ENCODE measurements at regions not wholly inside any gene's neighbourhood (a gene's known extent, or its start where the extent isn't known, plus 50 kb on each side); places are given as distances from the start of the nearest gene placed in this dataset.
"Not testable (repeated sequence)": the region's sequence is repeated elsewhere in the genome, so short reads cannot be mapped to it uniquely, and the experiment has no call there.

DNA sequence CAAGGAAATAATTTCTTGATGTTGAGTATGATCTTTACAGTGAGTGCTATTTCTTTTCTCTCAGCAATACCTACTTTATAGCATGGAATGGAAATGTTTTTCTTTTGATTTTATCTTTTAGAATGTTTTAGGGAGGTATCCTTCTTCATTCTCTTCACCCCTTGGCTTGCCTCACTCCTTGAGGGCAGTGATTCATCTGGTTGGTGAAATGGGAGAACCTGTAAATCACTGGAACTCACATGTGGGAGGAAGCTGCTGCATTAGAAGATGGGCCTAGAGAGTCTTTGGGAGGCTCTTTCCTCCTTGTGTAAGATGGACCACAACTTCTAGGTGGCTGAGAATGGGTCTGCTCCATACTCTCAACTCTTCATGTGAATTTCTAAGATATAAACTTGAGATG, 244.8 kb upstream of the SYNCRIP start:
- DNase-seq (ENCODE audit: low read depth in 2 of 3, low spot score in 2 of 3): no peak

DNA sequence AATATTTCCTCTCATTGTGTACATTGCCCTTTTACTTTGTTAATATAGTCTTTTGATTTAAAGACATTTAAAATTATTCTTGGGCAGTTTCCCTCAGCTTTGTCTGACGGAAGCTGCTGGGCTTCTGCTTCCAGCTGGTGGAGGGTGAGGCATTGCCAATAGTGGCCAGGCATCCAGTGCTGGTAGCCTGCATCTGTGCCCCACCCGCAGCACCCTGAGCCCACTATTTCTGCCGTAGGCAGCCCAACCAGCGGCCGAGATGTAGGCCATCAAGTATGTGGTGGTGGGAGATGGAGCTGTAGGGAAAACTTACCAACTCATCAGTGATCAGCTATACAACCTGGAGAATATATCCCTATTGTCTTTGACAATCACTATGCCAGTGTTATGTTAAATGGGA, 226.0 kb upstream of the SYNCRIP start:
- DNase-seq (ENCODE audit: low read depth in 2 of 3, low spot score in 2 of 3): no peak

DNA sequence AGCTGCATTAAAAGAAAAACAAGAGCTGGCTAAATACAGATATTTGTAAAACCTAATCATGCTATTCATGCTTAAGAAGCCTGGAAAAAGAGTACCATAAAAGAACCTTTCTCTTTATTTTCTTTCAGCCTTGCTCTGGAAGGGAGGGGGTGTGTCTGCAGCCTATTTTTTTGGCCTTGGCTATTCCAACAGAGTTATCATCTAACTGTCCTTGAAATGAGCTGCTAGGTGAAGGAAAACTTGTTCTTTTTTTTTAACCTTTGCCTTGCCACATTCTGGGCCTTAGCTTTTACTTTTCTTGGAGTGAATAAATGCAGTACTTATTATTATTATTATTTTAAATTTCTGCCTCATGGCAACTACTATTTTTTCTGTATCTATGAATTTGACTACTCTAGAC, 224.9 kb upstream of the SYNCRIP start:
- DNase-seq (ENCODE audit: low read depth in 2 of 3, low spot score in 2 of 3): no peak

DNA sequence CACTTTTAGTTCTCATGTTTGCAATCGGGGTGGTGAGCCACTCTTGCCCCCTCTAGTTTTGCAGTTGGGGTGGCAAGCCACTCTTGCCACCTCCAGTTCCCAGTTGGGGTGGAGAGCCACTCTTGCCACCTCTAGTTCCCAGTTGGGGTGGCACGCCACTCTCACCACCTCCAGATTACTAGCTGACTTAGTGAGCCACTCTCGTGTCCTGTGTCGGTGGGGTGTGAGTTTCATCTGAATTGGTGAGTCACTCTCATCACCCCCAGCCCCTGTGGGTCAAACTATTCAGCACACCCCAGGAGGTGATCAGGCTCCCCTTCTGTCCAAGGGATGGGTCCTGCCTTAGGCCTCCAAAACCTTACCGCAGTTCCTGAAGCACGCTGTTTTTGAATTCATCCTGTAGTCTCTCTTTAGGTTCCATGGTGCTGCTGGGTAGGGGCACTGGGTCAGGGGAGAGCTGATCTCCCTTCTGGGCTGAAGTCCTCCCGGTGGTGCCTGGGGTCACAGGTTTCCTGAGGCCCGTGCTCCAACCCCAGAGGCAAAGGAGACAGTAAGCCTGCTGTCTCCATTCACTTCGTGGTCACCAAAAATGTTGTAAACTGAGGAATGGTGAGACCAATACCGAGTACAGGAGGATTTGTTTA, 224.2 kb upstream of the SYNCRIP start:
- no peak for DNase-seq (ENCODE audit: low read depth in 2 of 3, low spot score in 2 of 3)

DNA sequence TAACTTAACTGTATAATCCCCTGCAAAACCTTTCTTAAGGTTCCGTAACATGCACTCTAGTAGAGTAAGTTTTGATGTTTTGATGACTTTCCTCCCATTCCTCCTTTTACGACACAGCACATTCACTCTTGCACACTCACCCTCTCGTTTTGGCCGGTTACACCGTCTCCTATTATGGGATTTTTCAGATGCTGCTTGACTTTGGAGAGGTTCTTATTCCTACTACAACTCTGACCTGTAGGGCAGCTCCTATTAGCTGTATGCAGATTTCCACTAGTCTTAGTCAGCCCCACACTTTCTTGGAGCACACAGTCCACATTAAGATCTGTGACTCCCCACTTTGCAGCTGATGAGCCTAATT, 223.7 kb upstream of the SYNCRIP start:
- DNase-seq (ENCODE audit: low read depth in 2 of 3, low spot score in 2 of 3): no peak

DNA sequence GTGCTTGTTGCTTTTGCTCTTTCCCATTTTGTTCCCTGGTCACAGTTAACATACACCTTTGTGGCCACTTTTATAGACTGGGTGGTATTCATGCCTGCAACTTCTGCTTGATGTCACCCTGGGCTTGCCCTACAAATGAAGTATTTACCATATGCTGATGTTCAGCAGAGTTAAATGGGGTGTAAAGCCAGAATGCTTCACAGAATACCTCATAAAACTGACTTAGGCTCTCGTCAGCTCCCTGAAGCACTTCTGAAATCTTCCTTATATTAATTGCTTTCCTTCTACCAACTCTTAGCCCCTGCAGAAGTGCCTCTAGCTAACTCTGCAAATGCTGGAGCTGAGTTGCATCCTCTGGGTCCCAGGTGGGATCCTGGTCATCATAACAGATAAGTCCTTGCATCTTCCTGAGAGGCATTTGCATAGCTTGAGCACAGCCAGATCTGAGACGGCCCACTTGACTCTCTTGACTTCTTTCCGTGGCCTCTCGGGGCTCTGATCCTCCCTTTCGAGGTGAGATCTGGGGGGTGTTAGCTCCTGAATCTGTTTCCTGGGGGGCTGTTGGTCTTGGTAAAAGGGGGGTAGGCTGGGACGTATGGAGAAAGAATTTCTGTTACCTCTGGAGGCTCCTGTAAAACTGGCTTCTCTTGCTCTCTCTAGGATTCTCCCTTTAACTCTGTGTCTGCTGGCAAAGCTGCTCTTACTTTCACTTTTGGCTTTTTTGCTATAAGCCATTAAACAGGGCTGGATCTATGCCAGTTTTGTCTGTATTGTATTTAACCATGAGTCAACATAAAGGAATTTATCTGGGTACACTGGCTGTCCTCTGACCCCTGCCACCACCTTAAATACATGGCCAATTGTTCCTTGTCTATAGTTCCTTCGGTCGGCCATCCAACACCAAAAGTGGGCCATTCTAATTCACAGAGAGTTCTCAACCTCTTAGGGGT, 223.0 kb upstream of the SYNCRIP start:
- peak in 2 of 3 donors; percentile 23 to 71 for DNase-seq (ENCODE audit: low read depth in 2 of 3, low spot score in 2 of 3)

GRCh38 chr6:85864453-85865401, 222.0 kb upstream of the SYNCRIP start:
- no peak for DNase-seq (ENCODE audit: low read depth in 2 of 3, low spot score in 2 of 3)

- no peak for DNase-seq (ENCODE audit: low read depth in 2 of 3, low spot score in 2 of 3)
These were observed 213.5 kb upstream of the SYNCRIP start for GRCh38 chr6:85856235-85856634.

- DNase-seq (ENCODE audit: low read depth in 2 of 3, low spot score in 2 of 3): not testable (repeated sequence)
These were observed 195.8 kb upstream of the SYNCRIP start for GRCh38 chr6:85838351-85839119.

GRCh38 chr6:85828973-85829372, 186.3 kb upstream of the SYNCRIP start:
- DNase-seq (ENCODE audit: low read depth in 2 of 3, low spot score in 2 of 3): no peak

GRCh38 chr6:85826997-85827396, 184.3 kb upstream of the SYNCRIP start:
- DNase-seq (ENCODE audit: low read depth in 2 of 3, low spot score in 2 of 3): no peak

- no peak for DNase-seq (ENCODE audit: low read depth in 2 of 3, low spot score in 2 of 3)
These were observed 181.6 kb upstream of the SYNCRIP start for GRCh38 chr6:85824329-85824728.

- DNase-seq (ENCODE audit: low read depth in 2 of 3, low spot score in 2 of 3): no peak
These were observed 167.9 kb upstream of the SYNCRIP start for GRCh38 chr6:85810558-85810957.

DNA sequence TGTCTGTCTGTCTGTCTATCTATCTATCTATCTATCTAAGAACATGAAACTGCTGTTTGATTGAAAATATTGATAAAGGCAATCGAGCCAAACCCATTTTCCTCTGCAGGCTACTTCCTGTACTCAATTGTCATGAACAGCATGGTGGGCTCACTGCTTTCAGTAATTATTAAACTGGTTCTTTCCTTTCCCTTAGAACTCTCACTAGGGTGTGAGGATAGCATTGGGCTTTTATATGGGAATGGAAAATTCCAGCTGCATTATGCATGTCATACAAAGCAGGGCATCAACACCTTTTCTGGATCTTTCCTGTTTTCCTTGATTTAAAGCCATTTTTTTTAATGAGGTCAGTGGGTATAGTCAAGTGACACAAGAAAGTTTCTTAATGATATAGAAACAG, 161.0 kb upstream of the SYNCRIP start:
- no peak for DNase-seq (ENCODE audit: low read depth in 2 of 3, low spot score in 2 of 3)

GRCh38 chr6:85802162-85802561, 159.5 kb upstream of the SYNCRIP start:
- DNase-seq (ENCODE audit: low read depth in 2 of 3, low spot score in 2 of 3): no peak

DNA sequence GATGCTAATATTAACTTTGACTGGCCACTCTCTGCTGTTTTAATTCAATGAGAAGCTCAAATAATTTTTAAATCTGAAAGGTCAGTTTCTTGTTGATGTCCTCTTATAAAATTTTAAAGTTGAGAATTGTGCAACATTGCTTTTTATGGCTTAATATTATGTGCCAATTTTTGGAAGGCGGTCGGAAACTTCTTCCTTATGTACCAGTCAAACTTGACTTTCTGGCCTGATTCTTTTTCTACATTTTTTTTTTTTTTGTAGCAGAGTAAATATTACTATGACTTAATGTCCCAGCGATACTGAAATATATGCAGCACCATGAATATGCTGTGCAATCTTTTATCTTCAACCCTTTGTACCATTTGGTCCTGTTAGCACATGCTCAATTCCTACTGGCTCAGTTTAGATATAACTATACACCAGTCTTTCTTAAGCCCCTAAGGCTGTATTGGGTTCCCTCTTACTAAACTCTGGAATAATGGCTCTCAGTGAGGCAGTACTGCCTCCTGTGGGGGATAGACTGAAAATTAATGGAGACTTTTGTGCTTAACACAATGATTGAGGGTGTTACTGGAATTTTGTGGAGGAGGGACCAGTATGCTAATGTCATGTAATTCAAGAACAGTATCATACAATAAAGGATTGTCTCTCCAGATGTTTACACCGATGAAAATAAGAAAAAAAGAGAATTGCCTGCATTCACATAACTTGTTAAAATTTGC, 156.4 kb upstream of the SYNCRIP start:
- no peak for DNase-seq (ENCODE audit: low read depth in 2 of 3, low spot score in 2 of 3)

DNA sequence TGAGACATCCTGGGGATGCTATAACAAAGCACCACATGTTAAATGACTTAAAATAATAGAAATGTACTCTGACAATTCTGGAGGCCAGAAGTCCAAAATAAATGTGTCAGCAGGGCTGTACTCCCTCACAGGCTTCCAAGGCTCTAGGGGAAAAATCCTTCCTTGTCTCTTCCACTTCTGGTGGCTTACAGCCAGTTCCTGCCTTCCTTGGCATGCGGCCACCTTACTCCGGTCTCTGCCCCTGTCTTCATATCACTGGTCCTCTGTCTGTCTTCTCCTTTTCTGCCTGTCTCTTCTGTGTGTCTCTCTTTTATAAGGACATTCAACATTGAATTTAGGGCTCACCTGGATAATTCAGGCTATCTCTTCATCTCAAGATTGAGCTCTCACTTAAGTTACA, 155.3 kb upstream of the SYNCRIP start:
- no peak for DNase-seq (ENCODE audit: low read depth in 2 of 3, low spot score in 2 of 3)

DNA sequence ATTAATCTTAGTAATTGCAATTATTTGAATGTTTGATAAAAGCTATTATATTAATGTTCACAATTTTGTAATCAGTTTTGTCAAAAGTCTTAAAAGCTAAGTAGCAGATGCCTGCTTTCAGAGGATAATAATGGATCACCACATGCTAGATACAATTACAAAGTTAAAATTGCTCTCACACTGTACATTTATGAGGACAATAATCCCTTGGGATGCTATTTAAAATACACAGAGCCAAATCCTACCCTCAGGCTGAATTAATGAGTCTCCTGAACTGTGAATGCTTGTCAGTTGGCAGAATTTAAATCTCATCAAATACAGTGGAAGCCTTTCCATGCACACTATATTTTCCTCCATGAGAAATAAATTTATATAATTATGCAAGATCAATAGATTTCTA, 153.3 kb upstream of the SYNCRIP start:
- DNase-seq (ENCODE audit: low read depth in 2 of 3, low spot score in 2 of 3): no peak

DNA sequence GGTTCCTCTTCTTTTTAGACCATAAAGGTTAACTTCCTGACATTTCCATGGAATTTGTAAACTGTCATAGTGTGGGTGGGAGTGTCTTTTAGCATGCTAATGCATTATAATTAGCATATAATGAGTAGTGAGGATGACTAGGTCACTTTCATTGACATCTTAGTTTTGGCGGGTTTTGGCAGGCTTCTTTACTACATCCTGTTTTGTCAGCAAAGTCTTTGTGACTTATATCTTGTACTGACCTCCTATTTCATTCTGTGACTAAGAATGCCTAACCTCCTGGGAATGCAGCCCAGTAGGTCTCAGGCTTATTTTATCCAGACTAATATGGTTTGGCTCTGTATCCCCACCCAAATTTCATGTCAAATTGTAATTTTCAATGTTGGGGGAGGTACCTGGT, 149.6 kb upstream of the SYNCRIP start:
- DNase-seq (ENCODE audit: low read depth in 2 of 3, low spot score in 2 of 3): no peak

DNA sequence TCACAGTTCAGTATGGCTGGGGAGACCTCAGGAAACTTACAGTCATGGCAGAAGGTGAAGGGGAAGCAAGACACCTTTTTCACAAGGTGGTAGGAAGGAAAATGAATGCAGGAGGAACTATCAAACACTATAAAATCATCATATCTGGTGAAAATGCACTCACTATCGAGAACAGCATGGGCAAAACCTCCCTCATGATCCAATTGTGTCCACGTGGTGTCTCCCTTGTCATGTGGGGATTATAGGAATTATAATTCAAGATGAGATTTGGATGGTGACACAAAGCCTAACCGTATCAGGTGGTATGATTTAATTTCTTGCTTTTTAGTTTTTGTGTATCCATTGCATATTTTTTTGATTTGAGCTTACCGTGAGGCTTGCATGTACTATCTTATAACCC, 133.2 kb upstream of the SYNCRIP start:
- DNase-seq (ENCODE audit: low read depth in 2 of 3, low spot score in 2 of 3): no peak
